Sigmoid colon (tissue), 6 donors: ENCODE measurements at regions not wholly inside any gene's neighbourhood (a gene's known extent, or its start where the extent isn't known, plus 50 kb on each side); places are given as distances from the start of the nearest gene placed in this dataset.

Source experiments
- DNase-seq: peaks from one replicate; pipeline ENCODE4 v3.0.0-alpha.2; 2019
- H3K27ac ChIP-seq, 4 donors: fragments of 200-600 bp; sonication (generic); one replicate each; pipeline ENCODE4 v1.5.1; 2016 to 2019; ENCODE audit warnings: mild to moderate bottlenecking in 1 of 4
- H3K27me3 ChIP-seq, 3 donors: fragments of 200-600 bp; sonication (generic); one replicate each; pipeline ENCODE4 v1.5.1; 2019; ENCODE audit warnings: mild to moderate bottlenecking in 1 of 3
- H3K36me3 ChIP-seq, 4 donors: fragments of 200-600 bp; sonication (generic); one replicate each; pipeline ENCODE4 v1.5.1; 2016 to 2019
- H3K4me1 ChIP-seq, 4 donors: fragments of 200-600 bp; sonication (generic); one replicate each; pipeline ENCODE4 v1.5.1; 2017 to 2019
- H3K4me3 ChIP-seq, 4 donors: fragments of 200-600 bp; sonication (generic); one replicate each; pipeline ENCODE4 v1.5.1; 2017 to 2019; ENCODE audit warnings: mild to moderate bottlenecking in 2 of 4, moderate library complexity in 1 of 4
- H3K9me3 ChIP-seq, 4 donors: fragments of 200-600 bp in 3 of 4; sonication (generic) in 3 of 4; one replicate each; pipeline versions ENCODE4 v1.5.1 to v1.6.1; 2013 to 2019
- CTCF ChIP-seq, 4 experiments: fragments of 450-650 bp in 3 of 4; fragments of 200-600 bp in 1 of 4; IDR thresholded peaks; one replicate each; pipeline ENCODE4 v1.5.1; 2016 to 2019; ENCODE audit warnings: antibody characterized with exemption in 4 of 4, mild to moderate bottlenecking in 3 of 4, moderate library complexity in 2 of 4
- EP300 ChIP-seq, 4 donors: sonication (generic); formaldehyde crosslinking; IDR thresholded peaks; one replicate each; pipeline ENCODE4 v1.6.1; 2017; ENCODE audit warnings: antibody characterized with exemption in 4 of 4
- POLR2A ChIP-seq, 2 donors: fragments of 450-650 bp; IDR thresholded peaks; one replicate each; pipeline ENCODE4 v1.6.1; 2016; ENCODE audit warnings: antibody characterized with exemption in 2 of 2, mild to moderate bottlenecking in 2 of 2, moderate library complexity in 2 of 2
- POLR2AphosphoS5 ChIP-seq, 4 donors: sonication (generic); formaldehyde crosslinking; IDR thresholded peaks; one replicate each; pipeline ENCODE4 v1.6.1; 2017; ENCODE audit warnings: antibody characterized with exemption in 4 of 4
- WGBS, 2 donors: extraction: QIAGEN DNeasy Blood & Tissue Kit; methylation state at CpG; one replicate each; pipeline ENCODE4 v1.1.7; 2013; 5-methylcytosine and 5-hydroxymethylcytosine counted together
- intact Hi-C: fragments of 100-400 bp; cut with DNase I; formaldehyde crosslinking; loops from one replicate; pipeline ENCODE4 v1.15.1; 2023
- donor health status: healthy with polysubstance abuse.
- donor health status: healthy.

DNA sequence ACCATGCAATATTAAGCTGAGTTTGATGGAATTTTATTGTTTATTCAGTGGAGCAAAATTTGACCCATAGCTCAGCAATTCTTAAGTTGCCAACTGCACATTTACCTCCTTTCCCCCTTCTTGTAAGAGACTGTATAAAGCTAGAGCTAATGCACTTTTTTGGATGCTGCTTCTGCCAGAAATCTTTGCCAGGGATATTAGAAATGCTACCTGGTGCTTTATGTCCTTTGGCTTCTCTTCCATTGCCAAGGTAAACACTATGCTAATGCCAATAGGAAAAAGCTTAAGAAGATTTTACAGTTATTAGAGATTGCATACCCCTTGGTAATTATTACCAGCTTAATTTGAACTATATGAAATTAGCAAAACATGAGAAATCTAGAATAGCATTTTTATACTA, 79.0 kb upstream of the OGFRL1 start:
- no peak for TF ChIP-seq POLR2A (IDR thresholded peaks at IDR 0.05)
- intact Hi-C loops, result no loop called here

GRCh38 chr6:71211799-71212198, 76.8 kb upstream of the OGFRL1 start:
- Histone ChIP-seq H3K9me3 (no peaks in the 10 kb centered on the region), H3K27me3 (no peaks in the 10 kb centered on the region), H3K27ac (no peak overlapping the region), H3K4me1 (no peaks in the 10 kb centered on the region), H3K36me3 (no peaks in the 10 kb centered on the region), H3K4me3 (no peak overlapping the region)
- DNase-seq, result no peak
- intact Hi-C loops, result no loop called here
- no peak for TF ChIP-seq EP300 (IDR thresholded peaks at IDR 0.05)
- no peak for TF ChIP-seq POLR2A (IDR thresholded peaks at IDR 0.05)
- TF ChIP-seq CTCF (IDR thresholded peaks at IDR 0.05), result no peak
- no peak for TF ChIP-seq POLR2AphosphoS5 (IDR thresholded peaks at IDR 0.05)
- 81% methylated on average over 2 of the region's 2 CpGs for WGBS, 2 donors

More for the DNA sequence above, 79.0 kb upstream of the OGFRL1 start:
- Histone ChIP-seq H3K27ac (no peak overlapping the region), H3K27me3 (no peaks in the 10 kb centered on the region), H3K9me3 (no peaks in the 10 kb centered on the region), H3K4me1 (no peaks in the 10 kb centered on the region), H3K36me3 (no peaks in the 10 kb centered on the region), H3K4me3 (no peak overlapping the region)
- no peak for DNase-seq

DNA sequence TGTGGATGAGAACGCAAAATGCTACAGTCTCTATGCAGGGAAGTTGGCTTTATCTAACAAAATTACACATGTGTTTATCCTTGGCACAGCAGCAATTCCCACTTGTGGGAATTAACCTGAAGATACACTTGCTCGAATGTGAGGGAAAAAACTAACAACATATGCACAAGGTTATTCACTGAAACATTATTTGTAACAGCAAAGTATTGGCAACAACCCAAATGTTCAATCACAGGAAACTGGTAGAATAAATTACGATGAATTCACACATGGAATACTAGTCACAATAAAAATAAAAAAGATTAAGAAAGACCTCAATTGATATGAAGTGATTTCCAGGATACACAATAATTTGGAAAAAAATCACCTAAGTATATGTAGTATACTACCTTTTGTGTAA, 68.1 kb upstream of the OGFRL1 start:
- 76 to 86% methylated on average over 3 of the region's 3 CpGs for WGBS, 2 donors
- Histone ChIP-seq H3K4me3 (no peak overlapping the region), H3K27ac (no peak overlapping the region), H3K9me3 (no peaks in the 10 kb centered on the region), H3K27me3 (no peaks in the 10 kb centered on the region), H3K36me3 (no peaks in the 10 kb centered on the region), H3K4me1 (no peaks in the 10 kb centered on the region)
- TF ChIP-seq EP300 (IDR thresholded peaks at IDR 0.05), result no peak
- TF ChIP-seq POLR2AphosphoS5 (IDR thresholded peaks at IDR 0.05), result no peak
- TF ChIP-seq CTCF (IDR thresholded peaks at IDR 0.05), result no peak
- no peak for TF ChIP-seq POLR2A (IDR thresholded peaks at IDR 0.05)
- DNase-seq, result no peak
- intact Hi-C loops, result no loop called here

DNA sequence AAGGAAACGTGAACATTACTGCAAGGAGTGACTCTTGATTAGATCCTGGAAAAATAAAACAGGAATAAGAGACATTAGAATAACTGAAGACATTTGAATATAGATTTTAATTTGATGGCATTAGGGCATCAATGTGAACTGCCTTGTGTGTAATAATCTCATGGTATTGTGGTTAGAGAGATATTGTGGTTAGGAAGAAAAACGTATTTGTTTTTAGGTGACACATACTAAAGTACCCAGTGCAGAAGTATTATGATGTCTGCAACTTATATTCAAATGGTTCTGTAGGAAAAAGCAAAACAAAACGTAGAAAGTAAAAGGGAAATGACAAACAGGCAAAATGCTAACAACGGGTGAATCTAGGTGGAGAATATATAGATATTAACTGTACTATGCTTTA, 65.9 kb upstream of the OGFRL1 start:
- no peak overlapping the region for H3K4me3 ChIP-seq
- H3K4me1 ChIP-seq, result no peaks in the 10 kb centered on the region
- no peaks in the 10 kb centered on the region for H3K9me3 ChIP-seq
- DNase-seq, result no peak
- 44 to 57% methylated on average over 4 of the region's 4 CpGs for WGBS, 2 donors
- no peaks in the 10 kb centered on the region for H3K27me3 ChIP-seq
- H3K36me3 ChIP-seq, result no peaks in the 10 kb centered on the region
- TF ChIP-seq POLR2AphosphoS5 (IDR thresholded peaks at IDR 0.05), result no peak
- no peak overlapping the region for H3K27ac ChIP-seq
- intact Hi-C loops, result no loop called here

GRCh38 chr6:71224011-71224410, 64.6 kb upstream of the OGFRL1 start:
- Histone ChIP-seq H3K9me3 (no peaks in the 10 kb centered on the region), H3K27me3 (no peaks in the 10 kb centered on the region), H3K36me3 (no peaks in the 10 kb centered on the region), H3K27ac (no peak overlapping the region), H3K4me1 (no peaks in the 10 kb centered on the region), H3K4me3 (no peak overlapping the region)
- intact Hi-C loops, result no loop called here
- WGBS, 2 donors, result 76 to 91% methylated on average over 2 of the region's 2 CpGs
- TF ChIP-seq POLR2A (IDR thresholded peaks at IDR 0.05), result no peak
- no peak for DNase-seq

GRCh38 chr6:71226151-71226550, 62.5 kb upstream of the OGFRL1 start:
- H3K4me3 ChIP-seq, result no peak overlapping the region
- no peak for DNase-seq
- TF ChIP-seq POLR2AphosphoS5 (IDR thresholded peaks at IDR 0.05) (no peak), POLR2A (IDR thresholded peaks at IDR 0.05) (no peak), EP300 (IDR thresholded peaks at IDR 0.05) (no peak), CTCF (IDR thresholded peaks at IDR 0.05) (no peak)
- no peaks in the 10 kb centered on the region for H3K36me3 ChIP-seq
- H3K4me1 ChIP-seq, result no peaks in the 10 kb centered on the region
- intact Hi-C loops, result no loop called here
- WGBS, 2 donors, result 98% methylated on average over 1 of the region's 1 CpG
- no peaks in the 10 kb centered on the region for H3K9me3 ChIP-seq
- no peak overlapping the region for H3K27ac ChIP-seq
- H3K27me3 ChIP-seq, result no peaks in the 10 kb centered on the region
